Stomach smooth muscle (tissue), 2 donors: ENCODE measurements at regions not wholly inside any gene's neighbourhood (a gene's known extent, or its start where the extent isn't known, plus 50 kb on each side); places are given as distances from the start of the nearest gene placed in this dataset.
"Not testable (repeated sequence)": the region's sequence is repeated elsewhere in the genome, so short reads cannot be mapped to it uniquely, and the experiment has no call there.

ENCODE experiments used
- H3K27ac ChIP-seq: one replicate; pipeline ENCODE4 v1.7.0; 2013; ENCODE audit warnings: mild to moderate bottlenecking, low read length, inconsistent platforms
- H3K27me3 ChIP-seq, 2 donors: one replicate each; pipeline ENCODE4 v1.7.0; 2013; ENCODE audit warnings: low read length in 2 of 2; ENCODE audit not compliant: insufficient read depth in 2 of 2, control insufficient read depth in 1 of 2
- H3K36me3 ChIP-seq, 2 donors: one replicate each; pipeline ENCODE4 v1.7.0; 2013; ENCODE audit warnings: low read length in 2 of 2; ENCODE audit not compliant: control insufficient read depth in 2 of 2, insufficient read depth in 2 of 2
- H3K4me1 ChIP-seq: one replicate; pipeline ENCODE4 v1.7.0; 2013; ENCODE audit warnings: low read length; ENCODE audit not compliant: control insufficient read depth, insufficient read depth
- H3K4me3 ChIP-seq, 2 donors: one replicate each; pipeline ENCODE4 v1.7.0; 2013; ENCODE audit warnings: low read length in 2 of 2
- H3K9ac ChIP-seq, 2 donors: one replicate each; pipeline ENCODE4 v1.7.0; 2013; ENCODE audit warnings: low read length in 2 of 2, mild to moderate bottlenecking in 1 of 2
- H3K9me3 ChIP-seq, 2 donors: one replicate each; pipeline ENCODE4 v1.7.0; 2013; ENCODE audit warnings: low read length in 2 of 2; ENCODE audit not compliant: control insufficient read depth in 2 of 2
- donor health status: healthy.
- donor health status: Pancreatic carcinoma.

- H3K4me1 ChIP-seq = peaks cover 18% of the 10 kb centered on the region
- H3K4me3 ChIP-seq = no peak overlapping the region
- peaks cover 43 to 50% of the 10 kb centered on the region in 2 donors for H3K36me3 ChIP-seq
- no peak overlapping the region for H3K27ac ChIP-seq
- H3K27me3 ChIP-seq = no peaks in the 10 kb centered on the region
- peaks cover 0 to 5% of the 10 kb centered on the region in 2 donors for H3K9me3 ChIP-seq
- H3K9ac ChIP-seq = no peak overlapping the region
These were observed 95.6 kb downstream of the NCOR2 start for GRCh38 chr12:124471828-124472227.

- Histone ChIP-seq H3K9ac (no peak overlapping the region), H3K9me3 (peaks cover 0 to 5% of the 10 kb centered on the region in 2 donors), H3K4me1 (peaks cover 18% of the 10 kb centered on the region), H3K27me3 (no peaks in the 10 kb centered on the region), H3K27ac (no peak overlapping the region), H3K4me3 (no peak overlapping the region), H3K36me3 (peaks cover 43 to 50% of the 10 kb centered on the region in 2 donors)
These were observed 96.6 kb downstream of the NCOR2 start for GRCh38 chr12:124470806-124471205.

- Histone ChIP-seq H3K9ac (no peak overlapping the region), H3K9me3 (peaks cover 0 to 6% of the 10 kb centered on the region in 2 donors), H3K36me3 (peaks cover 45 to 53% of the 10 kb centered on the region in 2 donors), H3K27me3 (no peaks in the 10 kb centered on the region), H3K4me3 (no peak overlapping the region), H3K27ac (no peak overlapping the region), H3K4me1 (peaks cover 16% of the 10 kb centered on the region)
These were observed 97.3 kb downstream of the NCOR2 start for GRCh38 chr12:124470139-124470538.

- H3K9ac ChIP-seq = no peak overlapping the region
- H3K4me1 ChIP-seq = peaks cover 13% of the 10 kb centered on the region
- peaks cover 53 to 59% of the 10 kb centered on the region in 2 donors for H3K36me3 ChIP-seq
- no peak overlapping the region for H3K27ac ChIP-seq
- H3K27me3 ChIP-seq = no peaks in the 10 kb centered on the region
- peaks cover 0 to 11% of the 10 kb centered on the region in 2 donors for H3K9me3 ChIP-seq
- no peak overlapping the region for H3K4me3 ChIP-seq
These were observed 98.1 kb downstream of the NCOR2 start for GRCh38 chr12:124469193-124469888.

DNA sequence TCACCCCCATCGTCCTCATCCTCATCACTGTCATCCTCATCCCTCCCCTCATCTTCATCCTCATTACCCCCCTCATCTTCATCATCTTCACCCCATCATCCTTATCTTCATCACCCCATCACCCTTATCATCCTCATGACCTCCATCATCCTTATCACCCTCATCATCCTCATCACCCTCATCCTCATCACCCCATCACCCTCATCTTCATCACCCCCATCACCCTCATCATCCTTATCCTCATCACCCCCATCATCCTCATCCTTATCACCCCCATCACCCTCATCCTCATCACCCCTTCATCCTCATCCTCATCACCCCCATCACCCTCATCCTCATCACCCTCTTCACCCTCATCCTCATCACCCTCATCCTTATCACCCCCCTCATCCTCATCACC is 99.9 kb downstream of the NCOR2 start:
- H3K4me3 ChIP-seq, H3K9me3 ChIP-seq, H3K27ac ChIP-seq, H3K9ac ChIP-seq, H3K27me3 ChIP-seq: not testable (repeated sequence)
- Histone ChIP-seq H3K36me3 (peaks cover 45 to 53% of the 10 kb centered on the region in 2 donors), H3K4me1 (peaks cover 14% of the 10 kb centered on the region)

DNA sequence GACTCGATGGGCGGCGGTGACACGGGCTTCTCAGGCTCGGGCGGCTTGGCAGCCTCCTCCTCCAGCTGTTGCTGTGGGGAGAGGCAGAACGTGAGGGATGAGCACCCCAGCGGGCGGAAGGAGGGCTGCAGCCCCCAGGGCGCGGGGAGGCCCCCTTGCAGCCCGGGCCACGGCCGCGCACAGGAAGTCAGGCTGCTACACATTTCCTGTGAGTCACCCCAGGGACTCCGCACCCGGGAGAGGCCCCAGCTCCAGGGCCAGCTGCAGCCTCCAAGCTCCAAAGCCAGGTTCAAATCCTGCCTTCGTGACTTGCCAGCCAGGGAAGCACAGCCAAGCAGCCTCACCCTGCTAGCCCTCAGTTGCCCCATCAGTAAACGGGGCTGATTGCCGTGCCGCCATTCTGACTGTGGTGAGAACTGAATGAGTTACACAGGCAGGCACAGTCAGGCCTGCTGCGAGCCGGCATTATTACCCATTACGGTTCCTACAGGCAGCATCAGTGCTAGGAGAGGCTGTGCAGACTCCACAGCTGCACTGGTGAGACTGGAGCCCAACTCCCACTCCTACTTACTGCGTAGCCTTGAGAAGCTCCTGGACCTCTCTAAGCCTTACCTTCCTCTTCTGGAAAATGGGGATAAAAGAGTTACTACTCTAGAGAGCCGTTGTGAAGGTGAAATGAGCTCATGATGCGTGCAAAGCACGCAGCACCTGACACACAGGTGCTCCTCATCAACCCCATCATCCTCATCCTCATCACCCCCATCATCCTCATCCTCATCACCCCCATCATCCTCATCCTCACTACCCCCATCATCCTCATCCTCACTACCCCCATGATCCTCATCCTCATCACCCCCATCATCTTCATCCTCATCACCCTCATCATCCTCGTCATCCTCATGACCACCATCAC is 100.9 kb downstream of the NCOR2 start:
- Histone ChIP-seq H3K36me3 (peaks cover 42 to 48% of the 10 kb centered on the region in 2 donors), H3K4me3 (no peak overlapping the region), H3K27me3 (no peaks in the 10 kb centered on the region), H3K4me1 (peaks cover 17% of the 10 kb centered on the region), H3K9me3 (peaks cover 0 to 5% of the 10 kb centered on the region in 2 donors), H3K9ac (no peak overlapping the region), H3K27ac (no peak overlapping the region)

DNA sequence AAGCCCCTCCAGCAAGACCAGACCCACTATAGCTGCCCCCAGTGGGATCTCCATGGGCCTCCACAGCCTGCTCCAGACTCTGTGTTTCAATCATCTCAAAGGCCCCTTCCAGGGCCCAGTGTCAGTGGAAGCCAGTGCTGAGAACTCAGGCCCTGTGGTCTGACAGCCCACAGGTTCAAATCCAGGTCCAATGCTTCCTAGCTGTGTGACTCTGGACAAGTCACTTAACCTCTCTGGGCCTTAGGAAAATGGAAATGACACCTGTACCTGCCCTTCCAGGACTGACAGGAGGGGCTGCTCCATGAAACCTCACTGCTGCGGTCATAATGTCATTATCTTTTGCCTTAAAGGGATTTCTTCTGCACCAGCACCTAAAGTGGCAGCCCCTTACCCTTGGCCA is 101.9 kb downstream of the NCOR2 start:
- H3K27ac ChIP-seq = no peak overlapping the region
- peak overlapping the region in 1 of 2 donors; percentile 14 for H3K9ac ChIP-seq
- H3K9me3 ChIP-seq = peaks cover 0 to 5% of the 10 kb centered on the region in 2 donors
- H3K4me3 ChIP-seq = no peak overlapping the region
- no peaks in the 10 kb centered on the region for H3K27me3 ChIP-seq
- peaks cover 38 to 41% of the 10 kb centered on the region in 2 donors for H3K36me3 ChIP-seq
- peaks cover 17% of the 10 kb centered on the region for H3K4me1 ChIP-seq

- H3K27ac ChIP-seq = no peak overlapping the region
- H3K4me3 ChIP-seq = no peak overlapping the region
- peaks cover 0 to 5% of the 10 kb centered on the region in 2 donors for H3K9me3 ChIP-seq
These were observed 102.6 kb downstream of the NCOR2 start for GRCh38 chr12:124464830-124465229.

GRCh38 chr12:124464062-124464461 is 103.3 kb downstream of the NCOR2 start:
- H3K4me3 ChIP-seq = no peak overlapping the region
- H3K27me3 ChIP-seq = no peaks in the 10 kb centered on the region
- peaks cover 40 to 50% of the 10 kb centered on the region in 2 donors for H3K36me3 ChIP-seq
- H3K9ac ChIP-seq = no peak overlapping the region
- H3K9me3 ChIP-seq = peaks cover 0 to 5% of the 10 kb centered on the region in 2 donors
- peaks cover 17% of the 10 kb centered on the region for H3K4me1 ChIP-seq
- no peak overlapping the region for H3K27ac ChIP-seq

More at GRCh38 chr12:124464830-124465229, 102.6 kb downstream of the NCOR2 start:
- Histone ChIP-seq H3K27me3 (no peaks in the 10 kb centered on the region), H3K36me3 (peaks cover 34 to 44% of the 10 kb centered on the region in 2 donors), H3K9ac (no peak overlapping the region), H3K4me1 (peaks cover 17% of the 10 kb centered on the region)

GRCh38 chr12:124463341-124463921 is 104.0 kb downstream of the NCOR2 start:
- peaks cover 0 to 5% of the 10 kb centered on the region in 2 donors for H3K9me3 ChIP-seq
- H3K27ac ChIP-seq = no peak overlapping the region
- H3K36me3 ChIP-seq = peaks cover 40 to 51% of the 10 kb centered on the region in 2 donors
- no peak overlapping the region for H3K9ac ChIP-seq
- H3K27me3 ChIP-seq = no peaks in the 10 kb centered on the region
- peaks cover 22% of the 10 kb centered on the region for H3K4me1 ChIP-seq
- H3K4me3 ChIP-seq = no peak overlapping the region
